K562 (cell line): ENCODE measurements at regions not wholly inside any gene's neighbourhood (a gene's known extent, or its start where the extent isn't known, plus 50 kb on each side); places are given as distances from the start of the nearest gene placed in this dataset.

Source experiments
- ATAC-seq: fragments of 200-7000 bp; cut with Tn5 transposase; 3 replicates; pipeline ENCODE4 v1.9.1; 2020; ENCODE audit warnings: moderate library complexity
- BruUV-seq: library from RNA; stranded (reverse); fragments of 400-500 nt; replicated peaks from 2 replicates; lab custom pipeline; 2021; lab: Mats Ljungman, UMichigan
- CTCF ChIA-PET: fragments of 300-600 bp; formaldehyde crosslinking; extraction: SDS; loops from one replicate; lab custom pipeline; 2021; ENCODE audit warnings: low intra/inter-chr PET ratio; lab: Yijun Ruan, JAX
- POLR2A ChIA-PET: fragments of 300-600, 350-650 bp; sonication (Branson Sonifier 250); formaldehyde crosslinking; extraction: SDS; loops from one replicate; lab custom pipeline; 2021; ENCODE audit warnings: antibody characterized with exemption, inconsistent platforms; lab: Yijun Ruan, JAX
- DNase-seq, 4 experiments: peaks; one replicate each; pipeline versions ENCODE4 v3.0.0 to v3.0.0-alpha.2; 2011 to 2018; ENCODE audit warnings: low spot score in 3 of 4, mixed read lengths in 3 of 4; ENCODE audit errors: extremely low read depth in 1 of 4
- FAIRE-seq: peaks from 2 replicates; lab custom pipeline; 2011; peaks lifted over from hg19 to GRCh38; lab: Jason Lieb, UNC
- H2AFZ ChIP-seq: 2 replicates; pipeline ENCODE4 v1.6.0; 2011; ENCODE audit warnings: low read depth, low read length, control low read depth, inconsistent platforms
- H3K27ac ChIP-seq: fragments of 200-600 bp; 3 replicates; pipeline ENCODE4 v1.8.0; 2011; ENCODE audit warnings: low read depth, mild to moderate bottlenecking, control low read depth, inconsistent platforms, low read length, moderate library complexity, mixed read lengths; ENCODE audit errors: extremely low read depth
- H3K27me3 ChIP-seq, 2 experiments: fragments of 300-600 bp in 1 of 2; 2 replicates in 1 of 2; 3 replicates in 1 of 2; pipeline versions ENCODE4 v1.6.0 to v1.8.0; 2011; ENCODE audit warnings: inconsistent platforms in 2 of 2, low read length in 2 of 2, mild to moderate bottlenecking in 1 of 2, mixed read lengths in 1 of 2, moderate library complexity in 1 of 2; ENCODE audit not compliant: control insufficient read depth in 2 of 2, insufficient read depth in 2 of 2
- H3K36me3 ChIP-seq: fragments of 300-600 bp; 3 replicates; pipeline ENCODE4 v1.8.0; 2011; ENCODE audit warnings: mild to moderate bottlenecking, low read length, inconsistent platforms; ENCODE audit not compliant: control insufficient read depth, insufficient read depth
- H3K4me1 ChIP-seq, 2 experiments: fragments of 200-600 bp in 1 of 2; replicated peaks in 1 of 2; 2 replicates in 1 of 2; 3 replicates in 1 of 2; pipeline versions ENCODE4 v1.5.1 to v1.8.0; 2011; ENCODE audit warnings: inconsistent platforms in 2 of 2, low read length in 2 of 2, mild to moderate bottlenecking in 1 of 2, mixed read lengths in 1 of 2, moderate library complexity in 1 of 2; ENCODE audit not compliant: control insufficient read depth in 2 of 2, insufficient read depth in 2 of 2
- H3K4me2 ChIP-seq: 2 replicates; pipeline ENCODE4 v1.6.1; 2011; ENCODE audit warnings: low read length, control low read depth, inconsistent platforms, mixed read lengths; ENCODE audit not compliant: insufficient read depth
- H3K4me3 ChIP-seq: fragments of 200-600 bp; sonication (generic), shearing (Covaris generic); 2 replicates; pipeline ENCODE4 v1.5.1; 2016; ENCODE audit warnings: control low read depth, inconsistent platforms
- H3K79me2 ChIP-seq: fragments of 200-600 bp; 3 replicates; pipeline ENCODE4 v1.8.0; 2011; ENCODE audit warnings: low read length, inconsistent platforms; ENCODE audit not compliant: control insufficient read depth, insufficient read depth
- H3K9ac ChIP-seq, 2 experiments: 2 replicates each; pipeline versions ENCODE4 v1.6.0 to v1.6.1; 2011; ENCODE audit warnings: low read depth in 2 of 2, low read length in 2 of 2, control low read depth in 1 of 2, inconsistent platforms in 1 of 2, mild to moderate bottlenecking in 1 of 2, mixed read lengths in 1 of 2; ENCODE audit not compliant: insufficient read depth in 1 of 2
- H3K9me1 ChIP-seq: one replicate; pipeline ENCODE4 v1.6.0; 2011; ENCODE audit warnings: inconsistent platforms, mild to moderate bottlenecking, low read length, moderate library complexity; ENCODE audit not compliant: control insufficient read depth, insufficient read depth
- H3K9me3 ChIP-seq: replicated peaks from 2 replicates; pipeline ENCODE4 v1.5.1; 2011; ENCODE audit warnings: low read depth, low read length, inconsistent platforms; ENCODE audit not compliant: control insufficient read depth, insufficient read depth
- H4K20me1 ChIP-seq: replicated peaks from 2 replicates; pipeline ENCODE4 v1.6.1; 2011; ENCODE audit warnings: low read length, inconsistent platforms, mixed read lengths; ENCODE audit not compliant: control insufficient read depth, insufficient read depth
- CREB5 ChIP-seq: fragments of 250-450 bp; sonication (Bioruptor Pico); IDR thresholded peaks from 2 replicates; pipeline ENCODE4 v1.5.0; 2020; ENCODE audit warnings: mild to moderate bottlenecking
- CXXC5 ChIP-seq: fragments of 250-450 bp; sonication (Bioruptor Pico); IDR thresholded peaks from 2 replicates; pipeline ENCODE4 v1.8.0; 2022; ENCODE audit warnings: inconsistent platforms, mild to moderate bottlenecking, moderate library complexity
- FOXA3 ChIP-seq, 2 experiments: fragments of 450-650 bp in 1 of 2; sonication (generic) in 1 of 2; formaldehyde crosslinking; IDR thresholded peaks in 1 of 2; conservative IDR thresholded peaks in 1 of 2; 2 replicates each; pipeline versions ENCODE4 v1.4.0 to v1.8.0; 2020 to 2022; ENCODE audit warnings: mild to moderate bottlenecking in 2 of 2, missing genetic modification reagents in 1 of 2
- GABPB1 ChIP-seq: sonication (generic); formaldehyde crosslinking; IDR thresholded peaks from 2 replicates; pipeline ENCODE4 v1.8.0; 2022; ENCODE audit warnings: mild to moderate bottlenecking, missing genetic modification reagents
- GATA2 ChIP-seq: sonication (generic); formaldehyde crosslinking; IDR thresholded peaks from 2 replicates; pipeline ENCODE4 v1.4.0; 2020; ENCODE audit warnings: mild to moderate bottlenecking, missing genetic modification reagents
- KDM5B ChIP-seq: fragments of 200-600 bp; sonication (generic); IDR thresholded peaks from 2 replicates; pipeline ENCODE4 v1.6.1; 2012; ENCODE audit warnings: low read depth, mild to moderate bottlenecking, moderate library complexity, low read length, control low read depth, inconsistent platforms; ENCODE audit not compliant: insufficient replicate concordance
- NCOA1 ChIP-seq: fragments of 450-650 bp; IDR thresholded peaks from 2 replicates; pipeline ENCODE4 v1.6.1; 2016; ENCODE audit warnings: low read depth
- RFX5 ChIP-seq: IDR thresholded peaks from 2 replicates; pipeline ENCODE4 v1.6.1; 2011; ENCODE audit warnings: low read depth, mild to moderate bottlenecking, improper control_type of control experiment, low read length
- SP2 ChIP-seq: IDR thresholded peaks from 2 replicates; pipeline ENCODE4 v1.6.1; 2011; ENCODE audit warnings: mild to moderate bottlenecking, low read depth, low read length, moderate library complexity; ENCODE audit not compliant: poor library complexity, severe bottlenecking; ENCODE audit errors: extremely low read depth
- TCF15 ChIP-seq: fragments of 250-450 bp; sonication (Bioruptor Pico); IDR thresholded peaks from 2 replicates; pipeline ENCODE4 v1.8.0; 2022; ENCODE audit warnings: moderate library complexity, mild to moderate bottlenecking, inconsistent platforms
- THRAP3 ChIP-seq: fragments of 450-650 bp; IDR thresholded peaks from 2 replicates; pipeline ENCODE4 v1.6.1; 2016; ENCODE audit warnings: mild to moderate bottlenecking, inconsistent platforms, borderline replicate concordance
- ZNF217 ChIP-seq: sonication (generic); formaldehyde crosslinking; IDR thresholded peaks from 2 replicates; pipeline ENCODE4 v1.8.0; 2022; ENCODE audit warnings: mild to moderate bottlenecking, missing genetic modification reagents
- ZNF584 ChIP-seq: fragments of 200-800 bp; sonication (Bioruptor generic); IDR thresholded peaks from 2 replicates; pipeline ENCODE4 v1.6.1; 2016; ENCODE audit warnings: low read depth, mild to moderate bottlenecking, missing genetic modification characterization, missing compliant biosample characterization
- WGBS: fragments of 100-300 bp; shearing (Covaris generic); methylation state at CpG from one replicate; pipeline ENCODE4 v1.1.6; 2016; ENCODE audit warnings: low coverage, mixed read lengths; ENCODE audit not compliant: insufficient coverage; ENCODE audit errors: missing lambda C conversion rate; 5-methylcytosine and 5-hydroxymethylcytosine counted together
- in situ Hi-C: fragments of 300-500 bp; cut with MboI; formaldehyde crosslinking; loops from 4 replicates; pipeline ENCODE4 v1.15.0; 2018; ENCODE audit warnings: inconsistent platforms, mixed read lengths
- intact Hi-C: fragments of 100-400 bp; cut with micrococcal nuclease; formaldehyde crosslinking; loops from 2 replicates; pipeline ENCODE4 v1.14.2; 2022

- TF ChIP-seq THRAP3 (no peak), KDM5B (no peak), ZNF584 (CRISPR knock-in tag) (0 out of 2 replicates have a peak, but pooled peaks have one; percentile 3)
- H3K9me3 ChIP-seq = no peaks in the 10 kb centered on the region
- intact Hi-C loops = no loop called here
- H4K20me1 ChIP-seq = no peaks in the 10 kb centered on the region
- FAIRE-seq (peak; percentile 52), ATAC-seq (no peak), DNase-seq (no peak)
- H2AFZ ChIP-seq = peak overlapping the region; percentile 76
- in situ Hi-C loops = no loop called here
- BruUV-seq = no TSS peak
- no peak overlapping the region for H3K4me3 ChIP-seq
- H3K4me1 ChIP-seq = peaks cover 3 to 26% of the 10 kb centered on the region in 2 experiments
- CTCF ChIA-PET = no interaction called here
- no peaks in the 10 kb centered on the region for H3K36me3 ChIP-seq
- no peaks in the 10 kb centered on the region for H3K9me1 ChIP-seq
- POLR2A ChIA-PET = interaction anchor here (0.6 kb wide), 1 partner anchor 22 kb away, joined by 4 read pairs; no protein-coding TSS in a partner anchor
- 63% methylated on average over 4 of the region's 4 CpGs for WGBS
- no peak overlapping the region for H3K9ac ChIP-seq
- no peaks in the 10 kb centered on the region for H3K27me3 ChIP-seq
- no peak overlapping the region for H3K4me2 ChIP-seq
- no peaks in the 10 kb centered on the region for H3K79me2 ChIP-seq
- H3K27ac ChIP-seq = peak overlapping the region; percentile 27; the same call in 1 of the 3 replicates
Observed at GRCh38 chr14:50044042-50044651, 72.2 kb downstream of the VCPKMT start.

GRCh38 chr14:50045039-50045711, 71.2 kb downstream of the VCPKMT start:
- no peaks in the 10 kb centered on the region for H3K9me3 ChIP-seq
- BruUV-seq = no TSS peak
- no peaks in the 10 kb centered on the region for H3K36me3 ChIP-seq
- H3K9ac ChIP-seq = peak overlapping the region in 1 of 2 experiments; percentile 10; a peak in 1 of 4 replicates
- H3K4me1 ChIP-seq = peaks cover 1 to 22% of the 10 kb centered on the region in 2 experiments
- no peak overlapping the region for H3K4me2 ChIP-seq
- peak overlapping the region; percentile 76 for H2AFZ ChIP-seq
- no peaks in the 10 kb centered on the region for H3K27me3 ChIP-seq
- ChIA-PET POLR2A (no interaction called here), CTCF (no interaction called here)
- no peaks in the 10 kb centered on the region for H4K20me1 ChIP-seq
- in situ Hi-C loops (no loop called here), intact Hi-C loops (no loop called here)
- H3K79me2 ChIP-seq = no peaks in the 10 kb centered on the region
- DNase-seq = peak in 1 of 4 experiments; percentile 48
- no peaks in the 10 kb centered on the region for H3K9me1 ChIP-seq
- FAIRE-seq = no peak
- ATAC-seq = peak; percentile 72
- 9% methylated on average over 8 of the region's 8 CpGs for WGBS
- peak overlapping the region; percentile 27; the same call in 1 of the 3 replicates for H3K27ac ChIP-seq
- H3K4me3 ChIP-seq = no peak overlapping the region
- TF ChIP-seq RFX5 (no peak), FOXA3 (CRISPR knock-in tag; conservative IDR thresholded peaks at IDR 0.05 in 1 of 2, IDR thresholded peaks at IDR 0.05 in 1 of 2) (peak in 1 of 2 experiments; percentile 77; a peak in 3 of 4 replicates), CREB5 (CRISPR knock-in tag) (no peak), SP2 (no peak), TCF15 (CRISPR knock-in tag) (no peak), GABPB1 (CRISPR knock-in tag) (no peak), GATA2 (CRISPR knock-in tag) (no peak), CXXC5 (CRISPR knock-in tag) (peak; percentile 26; the same call in 1 of the 2 replicates), NCOA1 (no peak), ZNF217 (no peak)
